Activated CD8-positive, alpha-beta memory T cell treated with anti-CD3 and anti-CD28 coated beads for 24 hours (primary cell): ENCODE measurements at regions not wholly inside any gene's neighbourhood (a gene's known extent, or its start where the extent isn't known, plus 50 kb on each side); places are given as distances from the start of the nearest gene placed in this dataset.

Experiments used
- DNase-seq: peaks from one replicate; pipeline ENCODE4 v3.0.0-alpha.2; 2020

GRCh38 chr9:1434811-1435210, 384.7 kb downstream of the DMRT2 start:
- no peak for DNase-seq

- no peak for DNase-seq
Observed at GRCh38 chr9:1440256-1440655, 390.1 kb downstream of the DMRT2 start.

GRCh38 chr9:1442105-1442504, 391.9 kb downstream of the DMRT2 start:
- no peak for DNase-seq

GRCh38 chr9:1443450-1443849, 393.3 kb downstream of the DMRT2 start:
- no peak for DNase-seq

DNA sequence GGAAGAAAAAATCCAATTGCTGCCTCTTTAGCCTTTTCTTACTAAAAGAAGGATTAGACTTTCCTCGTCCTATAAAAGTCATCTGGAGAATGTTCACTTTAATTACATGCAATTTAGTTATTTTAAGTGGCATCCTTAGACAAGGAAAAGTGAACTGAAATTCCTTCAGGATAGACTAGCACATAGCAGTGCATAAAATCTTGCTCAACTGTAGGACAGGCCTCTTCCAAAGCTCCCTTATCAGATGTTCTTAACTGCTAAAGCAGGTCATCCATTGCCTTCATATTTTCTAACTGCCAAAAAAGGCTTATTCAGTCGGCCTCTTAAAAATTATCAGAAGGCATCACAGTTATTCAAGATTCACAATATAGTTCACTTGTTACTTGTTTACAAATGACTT, 396.5 kb downstream of the DMRT2 start:
- DNase-seq: no peak

DNA sequence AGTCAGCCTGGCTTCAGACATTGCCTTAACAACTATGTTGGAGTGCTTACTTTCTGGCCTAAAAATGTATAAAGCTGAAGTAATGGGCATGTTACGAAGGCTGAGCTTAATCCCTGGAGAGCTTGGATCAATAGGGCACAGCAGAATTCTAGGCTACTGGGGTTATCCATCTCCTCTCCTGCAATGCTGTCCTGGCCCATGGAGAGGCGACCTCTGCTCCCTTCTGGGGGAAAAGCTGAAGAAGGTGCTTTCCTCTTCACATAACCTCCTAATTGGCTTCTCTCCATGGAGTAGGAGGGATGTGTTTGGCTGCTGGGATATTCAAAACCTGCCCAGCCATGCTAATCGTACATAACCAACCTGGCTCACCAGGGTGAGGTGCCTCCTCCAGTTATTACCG, 403.5 kb downstream of the DMRT2 start:
- no peak for DNase-seq

- no peak for DNase-seq
Observed at GRCh38 chr9:1454211-1454610, 404.1 kb downstream of the DMRT2 start.

- no peak for DNase-seq
Observed at GRCh38 chr9:1454616-1455347, 404.6 kb downstream of the DMRT2 start.

DNA sequence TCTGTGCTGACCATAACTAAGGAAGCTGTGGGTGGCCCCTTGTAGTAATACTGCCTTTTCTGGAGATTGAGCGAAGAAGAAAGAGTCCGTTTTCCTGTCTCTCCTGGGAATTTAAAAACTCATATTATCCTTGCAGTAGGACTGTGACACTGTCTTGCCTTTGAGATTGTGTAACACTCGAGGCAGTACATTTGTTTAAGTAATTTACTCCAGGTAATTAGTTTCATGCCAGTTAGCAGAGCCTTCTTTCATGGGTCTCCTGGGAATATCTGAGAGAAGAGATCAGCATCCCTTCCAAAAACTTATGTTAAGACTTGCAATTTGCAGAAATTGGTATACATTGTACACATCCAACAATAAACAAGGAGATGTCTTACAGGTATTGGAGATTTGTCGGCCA, 405.6 kb downstream of the DMRT2 start:
- no peak for DNase-seq

DNA sequence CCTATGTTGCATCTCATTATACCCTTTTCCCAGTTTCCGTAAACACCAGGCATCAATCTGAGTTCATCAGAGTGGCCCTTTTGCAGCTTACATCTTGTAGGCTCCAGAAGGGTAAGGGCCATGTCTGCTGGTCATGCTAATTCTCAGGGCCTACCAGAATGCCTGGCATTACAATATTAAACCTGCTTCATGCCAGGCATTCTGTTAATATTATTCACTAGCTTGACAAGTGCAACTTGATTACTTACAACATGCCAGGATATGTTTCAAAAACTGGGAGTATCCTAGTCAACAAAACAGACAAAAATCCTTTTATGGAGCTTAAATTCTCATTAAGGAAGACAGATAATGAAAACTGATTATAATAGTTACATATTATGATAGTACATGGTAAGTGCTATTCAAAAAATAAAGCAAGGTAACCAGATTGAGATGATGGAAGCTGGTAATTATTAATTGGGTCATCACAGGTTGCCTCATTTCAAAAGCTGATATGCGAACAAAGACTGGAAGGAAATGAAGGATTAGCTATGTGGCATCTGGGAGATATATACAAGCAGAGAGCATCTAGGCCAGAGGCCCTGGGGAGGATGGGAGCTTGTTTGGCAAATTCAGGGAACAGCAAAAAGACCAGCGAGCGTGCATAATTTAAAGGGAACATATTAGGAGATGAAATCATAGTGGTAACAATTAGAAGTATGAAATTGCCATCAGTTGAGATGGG, 406.3 kb downstream of the DMRT2 start:
- no peak for DNase-seq

DNA sequence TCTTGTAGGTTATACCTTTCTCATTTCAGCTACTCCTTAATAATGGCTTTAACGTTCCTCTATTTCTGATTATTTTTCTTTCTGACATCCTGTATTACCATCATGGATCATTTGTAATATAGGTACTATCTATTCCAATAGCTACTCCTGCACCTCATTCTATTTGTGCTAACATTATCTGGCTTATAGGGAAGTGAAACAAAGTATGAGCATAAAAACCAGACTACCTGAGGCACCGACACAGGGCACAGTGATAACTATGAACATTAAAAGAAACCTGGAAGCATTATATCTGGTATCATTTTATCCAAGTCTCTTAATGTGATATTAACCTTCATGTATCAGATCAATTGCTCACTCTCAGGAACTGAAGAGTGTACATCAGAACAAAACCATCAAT, 407.3 kb downstream of the DMRT2 start:
- no peak for DNase-seq

DNA sequence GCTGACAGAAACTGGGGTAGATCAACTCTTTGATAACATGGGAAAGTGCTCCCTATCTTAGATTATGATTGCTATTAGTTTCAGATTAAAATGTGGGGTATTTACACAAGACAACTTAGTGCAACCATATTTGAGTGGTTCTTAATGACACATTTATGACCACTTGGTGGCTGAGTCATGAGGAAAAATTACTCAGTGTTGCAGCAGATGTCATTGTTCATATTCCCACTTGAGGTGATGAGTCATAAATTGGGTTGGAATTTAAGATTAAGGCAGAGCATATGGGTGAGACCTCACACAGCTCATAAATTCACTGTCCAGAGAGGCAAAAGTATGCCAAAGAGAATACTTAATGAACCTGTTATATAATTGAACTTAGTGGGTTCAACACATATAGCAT, 408.3 kb downstream of the DMRT2 start:
- DNase-seq: no peak

- no peak for DNase-seq
Observed at GRCh38 chr9:1460143-1460769, 410.1 kb downstream of the DMRT2 start.

- no peak for DNase-seq
Observed at GRCh38 chr9:1461812-1462211, 411.7 kb downstream of the DMRT2 start.

DNA sequence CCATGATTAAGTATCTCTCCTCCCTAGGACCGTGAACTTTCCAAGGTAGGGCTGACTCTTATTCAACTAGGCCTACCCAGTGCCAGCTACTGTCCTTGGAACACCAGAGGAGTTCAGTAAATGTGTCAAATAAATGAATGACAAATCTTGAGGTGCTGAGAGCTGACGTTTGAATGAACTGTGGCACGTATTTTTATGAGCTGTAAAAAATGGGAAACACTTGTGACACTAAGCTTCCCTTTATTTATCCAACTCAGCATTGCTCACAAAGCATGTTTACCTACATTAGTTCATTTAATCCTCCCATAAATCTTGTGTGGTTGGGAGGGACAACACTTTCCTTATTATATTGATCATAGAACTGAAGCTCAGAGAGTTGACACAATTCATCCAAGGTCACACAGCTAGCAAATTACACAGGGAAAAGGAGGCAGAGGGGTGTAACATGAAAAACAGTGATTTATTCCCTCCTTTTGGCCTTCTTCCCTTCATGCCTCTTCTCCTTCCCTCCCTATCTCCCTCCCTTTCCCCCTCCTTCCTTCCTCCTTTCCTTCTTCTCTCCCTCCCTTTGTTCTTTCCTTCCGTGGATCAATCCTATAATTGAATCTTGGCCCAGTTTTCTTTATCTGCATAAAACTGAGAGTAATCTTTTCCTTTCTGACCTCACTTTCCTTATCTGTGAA, 412.6 kb downstream of the DMRT2 start:
- no peak for DNase-seq

DNA sequence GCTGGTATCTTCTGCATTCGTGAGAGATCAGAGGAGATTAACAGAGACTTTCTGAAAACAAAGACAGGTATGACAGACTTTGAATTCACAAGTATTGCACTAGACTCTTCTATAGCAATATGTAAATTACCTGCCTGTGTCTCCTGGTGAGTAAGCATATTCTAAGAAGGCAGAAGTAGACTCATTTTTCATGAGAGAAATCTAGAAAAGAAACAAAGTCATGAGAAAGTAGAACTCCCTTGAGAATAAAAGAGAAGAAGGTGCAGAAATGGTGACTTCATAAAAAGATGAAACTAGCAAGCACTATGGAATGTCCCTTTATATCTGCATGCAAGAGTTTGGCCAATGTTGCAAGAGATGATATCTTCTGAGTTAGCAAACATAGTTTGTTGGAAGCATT, 419.8 kb downstream of the DMRT2 start:
- no peak for DNase-seq

DNA sequence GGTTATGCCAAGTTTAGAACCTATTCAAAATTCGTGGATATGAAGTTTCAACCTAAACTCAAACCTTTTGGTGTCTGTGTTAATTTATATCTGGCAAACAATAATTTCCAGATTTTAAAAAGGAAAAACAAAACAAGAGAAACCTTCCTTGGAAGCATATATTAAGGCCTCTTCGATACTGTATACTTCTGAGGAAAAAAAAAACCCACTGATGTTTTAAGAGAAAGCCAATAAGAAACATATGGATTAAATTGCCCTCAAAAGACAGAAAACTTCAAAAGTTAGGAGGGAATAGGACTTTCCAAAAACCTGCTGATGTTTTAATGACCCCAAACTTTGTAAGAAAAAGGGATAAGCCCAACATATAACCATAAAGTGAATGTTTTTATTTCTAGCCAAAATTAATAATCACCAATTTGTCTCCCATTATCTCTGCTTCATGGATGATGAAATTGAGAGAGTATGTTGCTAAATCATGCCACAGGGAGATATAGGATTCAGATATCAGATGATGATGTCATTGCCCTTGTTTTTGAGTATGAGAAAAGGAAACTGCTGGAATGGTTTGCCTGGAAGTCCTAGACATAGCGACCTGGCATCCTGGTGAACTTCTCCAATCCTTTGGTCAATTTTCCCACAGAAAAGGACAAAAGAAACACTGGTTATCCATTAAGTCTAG, 423.9 kb downstream of the DMRT2 start:
- no peak for DNase-seq

- no peak for DNase-seq
Observed at GRCh38 chr9:1474671-1475070, 424.5 kb downstream of the DMRT2 start.

GRCh38 chr9:1490341-1491232, 440.4 kb downstream of the DMRT2 start:
- DNase-seq: no peak

- no peak for DNase-seq
Observed at GRCh38 chr9:1492156-1492555, 442.0 kb downstream of the DMRT2 start.

GRCh38 chr9:1495282-1496030, 445.3 kb downstream of the DMRT2 start:
- no peak for DNase-seq
